Neural cell (in vitro differentiated cells): ENCODE measurements at regions not wholly inside any gene's neighbourhood (a gene's known extent, or its start where the extent isn't known, plus 50 kb on each side); places are given as distances from the start of the nearest gene placed in this dataset.
A peak's percentile ranks its signal among the peaks of the same experiment; 100 is the strongest.

ENCODE experiments used
- H2AFZ ChIP-seq: fragments of 200-600, 300-800 bp; sonication (generic), shearing (Covaris generic); 2 replicates; pipeline ENCODE4 v1.6.0; 2014; ENCODE audit warnings: low read depth, mild to moderate bottlenecking, antibody characterized with exemption, low read length, moderate library complexity
- H3F3A ChIP-seq: fragments of 200-600 bp; shearing (Covaris generic); 2 replicates; pipeline ENCODE4 v1.6.1; 2016; ENCODE audit warnings: mild to moderate bottlenecking, moderate library complexity, mixed read lengths, antibody characterized with exemption, low read length; ENCODE audit not compliant: insufficient read depth, poor library complexity, severe bottlenecking
- H3K27ac ChIP-seq: fragments of 200-600, 300-800 bp; sonication (generic), shearing (Covaris generic); 2 replicates; pipeline ENCODE4 v1.5.1; 2014; ENCODE audit warnings: mild to moderate bottlenecking, low read length, moderate library complexity
- H3K27me3 ChIP-seq: fragments of 300-800, 200-600 bp; sonication (generic), shearing (Covaris generic); 2 replicates; pipeline ENCODE4 v1.6.0; 2014; ENCODE audit warnings: mild to moderate bottlenecking, low read depth, low read length, moderate library complexity; ENCODE audit not compliant: insufficient read depth
- H3K36me3 ChIP-seq: fragments of 300-800, 200-600 bp; sonication (generic), shearing (Covaris generic); 2 replicates; pipeline ENCODE4 v1.5.1; 2014; ENCODE audit warnings: mild to moderate bottlenecking, antibody characterized with exemption, low read length, moderate library complexity; ENCODE audit not compliant: insufficient read depth
- H3K4me2 ChIP-seq: fragments of 300-800, 200-600 bp; sonication (generic), shearing (Covaris generic); 2 replicates; pipeline ENCODE4 v1.6.0; 2014; ENCODE audit warnings: mild to moderate bottlenecking, low read length
- H3K4me3 ChIP-seq: fragments of 300-800, 200-600 bp; sonication (generic), shearing (Covaris generic); 2 replicates; pipeline ENCODE4 v1.5.1; 2014; ENCODE audit warnings: mild to moderate bottlenecking, low read length, moderate library complexity
- H3K79me2 ChIP-seq: fragments of 200-600 bp; shearing (Covaris generic); replicated peaks from 2 replicates; pipeline ENCODE4 v1.6.0; 2014; ENCODE audit warnings: mild to moderate bottlenecking, low read length, moderate library complexity; ENCODE audit not compliant: insufficient read depth
- H3K9ac ChIP-seq: fragments of 300-800, 200-600 bp; sonication (generic), shearing (Covaris generic); 2 replicates; pipeline ENCODE4 v1.6.1; 2016; ENCODE audit warnings: mild to moderate bottlenecking, low read length, mixed read lengths
- H3K9me2 ChIP-seq: fragments of 200-600 bp; shearing (Covaris generic); 2 replicates; pipeline ENCODE4 v1.6.1; 2016; ENCODE audit warnings: mild to moderate bottlenecking, low read length, mixed read lengths; ENCODE audit not compliant: insufficient read depth
- H3K9me3 ChIP-seq: fragments of 200-600, 300-800 bp; sonication (generic), shearing (Covaris generic); 2 replicates; pipeline ENCODE4 v1.6.1; 2016; ENCODE audit warnings: mild to moderate bottlenecking, mixed run types, low read length, moderate library complexity, mixed read lengths
- H4K20me1 ChIP-seq: fragments of 200-600 bp; shearing (Covaris generic); 2 replicates; pipeline ENCODE4 v1.6.1; 2016; ENCODE audit warnings: mild to moderate bottlenecking, mixed run types; ENCODE audit not compliant: insufficient read depth
- CTCF ChIP-seq: fragments of 450-650 bp; IDR thresholded peaks from 2 replicates; pipeline ENCODE4 v1.5.1; 2014; ENCODE audit warnings: antibody characterized with exemption, mild to moderate bottlenecking, moderate library complexity; ENCODE audit not compliant: poor library complexity, severe bottlenecking
- EP300 ChIP-seq: fragments of 450-650 bp; conservative IDR thresholded peaks from 2 replicates; pipeline ENCODE4 v1.6.1; 2014; ENCODE audit warnings: antibody characterized with exemption, mild to moderate bottlenecking, moderate library complexity; ENCODE audit not compliant: poor library complexity, severe bottlenecking
- EZH2 ChIP-seq: fragments of 200-600, 300-800 bp; shearing (Covaris generic), sonication (generic); IDR thresholded peaks from 2 replicates; pipeline ENCODE4 v1.6.1; 2014; ENCODE audit warnings: antibody characterized with exemption, low read length, borderline replicate concordance, mild to moderate bottlenecking; ENCODE audit not compliant: insufficient read depth, poor library complexity, severe bottlenecking
- MXI1 ChIP-seq: fragments of 450-650 bp; conservative IDR thresholded peaks from 2 replicates; pipeline ENCODE4 v1.6.1; 2014; ENCODE audit warnings: antibody characterized with exemption, mild to moderate bottlenecking; ENCODE audit not compliant: poor library complexity, severe bottlenecking
- POLR2AphosphoS5 ChIP-seq: IDR thresholded peaks from 2 replicates; pipeline ENCODE4 v1.6.1; 2012
- RAD21 ChIP-seq: fragments of 450-650 bp; conservative IDR thresholded peaks from 2 replicates; pipeline ENCODE4 v1.6.1; 2014; ENCODE audit warnings: antibody characterized with exemption, mild to moderate bottlenecking, moderate library complexity
- REST ChIP-seq: IDR thresholded peaks from 2 replicates; pipeline ENCODE4 v1.6.1; 2012; ENCODE audit warnings: borderline replicate concordance
- SMC3 ChIP-seq: fragments of 450-650 bp; conservative IDR thresholded peaks from 2 replicates; pipeline ENCODE4 v1.6.1; 2014; ENCODE audit warnings: antibody characterized with exemption, mild to moderate bottlenecking, moderate library complexity; ENCODE audit not compliant: poor library complexity
- TAF1 ChIP-seq: IDR thresholded peaks from 2 replicates; pipeline ENCODE4 v1.6.1; 2012; ENCODE audit warnings: low read depth

GRCh38 chr2:217168496-217168895 lies 308.6 kb upstream of the TNP1 start:
- H3K4me3 ChIP-seq: no peak overlapping the region
- H3F3A ChIP-seq: no peaks in the 10 kb centered on the region
- no peaks in the 10 kb centered on the region for H3K27me3 ChIP-seq
- H3K9me2 ChIP-seq: no peaks in the 10 kb centered on the region
- TF ChIP-seq SMC3 (no peak), POLR2AphosphoS5 (no peak), TAF1 (no peak), EZH2 (no peak), RAD21 (no peak), REST (no peak), MXI1 (no peak), CTCF (no peak), EP300 (no peak)
- no peaks in the 10 kb centered on the region for H4K20me1 ChIP-seq
- no peak overlapping the region for H3K27ac ChIP-seq
- no peak overlapping the region for H3K4me2 ChIP-seq
- H3K9me3 ChIP-seq: no peaks in the 10 kb centered on the region
- no peak overlapping the region for H3K9ac ChIP-seq
- H3K79me2 ChIP-seq: no peaks in the 10 kb centered on the region
- no peak overlapping the region for H2AFZ ChIP-seq
- no peaks in the 10 kb centered on the region for H3K36me3 ChIP-seq

GRCh38 chr2:217167531-217167930 lies 307.7 kb upstream of the TNP1 start:
- Histone ChIP-seq H3K9me3 (no peaks in the 10 kb centered on the region), H3F3A (no peaks in the 10 kb centered on the region), H4K20me1 (no peaks in the 10 kb centered on the region), H2AFZ (no peak overlapping the region), H3K9me2 (no peaks in the 10 kb centered on the region), H3K4me3 (no peak overlapping the region), H3K9ac (no peak overlapping the region), H3K27ac (no peak overlapping the region), H3K79me2 (no peaks in the 10 kb centered on the region), H3K4me2 (no peak overlapping the region), H3K27me3 (no peaks in the 10 kb centered on the region), H3K36me3 (no peaks in the 10 kb centered on the region)
- TF ChIP-seq CTCF (no peak), RAD21 (no peak), POLR2AphosphoS5 (peak; percentile 29), EP300 (peak; percentile 71), REST (no peak), EZH2 (no peak), TAF1 (no peak), MXI1 (no peak), SMC3 (no peak)
